Fibroblast of lung (primary cell): ENCODE measurements at regions not wholly inside any gene's neighbourhood (a gene's known extent, or its start where the extent isn't known, plus 50 kb on each side); places are given as distances from the start of the nearest gene placed in this dataset.

Experiments used
- CTCF ChIP-seq, 2 donors: IDR thresholded peaks in 1 of 2; conservative IDR thresholded peaks in 1 of 2; 1 replicate in 1 of 2; 2 replicates in 1 of 2; pipeline ENCODE4 v1.5.1; 2011 to 2012; ENCODE audit warnings: low read length in 2 of 2, control low read depth in 1 of 2, inconsistent platforms in 1 of 2, low read depth in 1 of 2, mild to moderate bottlenecking in 1 of 2
- EZH2 ChIP-seq: IDR thresholded peaks from 2 replicates; pipeline ENCODE4 v1.5.1; 2012; ENCODE audit warnings: low read length, control low read depth, mild to moderate bottlenecking; ENCODE audit errors: missing control alignments

GRCh38 chr1:222241410-222241809 is 306.5 kb downstream of the HHIPL2 start:
- TF ChIP-seq CTCF (conservative IDR thresholded peaks at IDR 0.05 in 1 of 2, IDR thresholded peaks at IDR 0.05 in 1 of 2; ENCODE audit: low read depth in 1 of 2, low read length in 2 of 2) (no peak), EZH2 (no peak)
